GM12874 (cell line): ENCODE measurements at regions not wholly inside any gene's neighbourhood (a gene's known extent, or its start where the extent isn't known, plus 50 kb on each side); places are given as distances from the start of the nearest gene placed in this dataset.

Experiments
- TF ChIP-seq, protein P1 (sequence below): IDR thresholded peaks from 2 replicates; pipeline ENCODE4 v1.5.1; 2011; ENCODE audit warnings: low read depth, mild to moderate bottlenecking, control low read depth, low read length, moderate library complexity; ENCODE audit not compliant: insufficient read depth

DNA sequence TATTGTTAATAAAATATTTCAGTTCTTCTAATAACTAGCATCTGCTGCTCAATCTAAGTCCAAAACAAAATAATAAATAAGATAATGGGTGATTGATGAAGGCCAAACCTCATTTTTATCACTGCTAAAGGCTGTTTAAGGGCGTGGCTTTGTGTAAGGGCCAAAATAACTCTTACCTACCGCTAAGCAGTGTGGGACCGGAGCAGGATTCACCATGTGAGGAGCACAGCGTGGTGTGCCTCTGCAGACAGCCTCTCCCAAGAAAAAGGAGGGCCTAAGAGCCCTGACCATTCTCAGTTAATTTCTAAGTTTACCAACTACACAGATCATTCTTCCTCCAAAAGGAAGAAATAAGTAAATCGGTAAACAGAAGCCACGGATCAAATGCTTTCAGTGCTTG lies 353.7 kb downstream of the ARL6IP6 start:
- TF ChIP-seq, protein P1, sequence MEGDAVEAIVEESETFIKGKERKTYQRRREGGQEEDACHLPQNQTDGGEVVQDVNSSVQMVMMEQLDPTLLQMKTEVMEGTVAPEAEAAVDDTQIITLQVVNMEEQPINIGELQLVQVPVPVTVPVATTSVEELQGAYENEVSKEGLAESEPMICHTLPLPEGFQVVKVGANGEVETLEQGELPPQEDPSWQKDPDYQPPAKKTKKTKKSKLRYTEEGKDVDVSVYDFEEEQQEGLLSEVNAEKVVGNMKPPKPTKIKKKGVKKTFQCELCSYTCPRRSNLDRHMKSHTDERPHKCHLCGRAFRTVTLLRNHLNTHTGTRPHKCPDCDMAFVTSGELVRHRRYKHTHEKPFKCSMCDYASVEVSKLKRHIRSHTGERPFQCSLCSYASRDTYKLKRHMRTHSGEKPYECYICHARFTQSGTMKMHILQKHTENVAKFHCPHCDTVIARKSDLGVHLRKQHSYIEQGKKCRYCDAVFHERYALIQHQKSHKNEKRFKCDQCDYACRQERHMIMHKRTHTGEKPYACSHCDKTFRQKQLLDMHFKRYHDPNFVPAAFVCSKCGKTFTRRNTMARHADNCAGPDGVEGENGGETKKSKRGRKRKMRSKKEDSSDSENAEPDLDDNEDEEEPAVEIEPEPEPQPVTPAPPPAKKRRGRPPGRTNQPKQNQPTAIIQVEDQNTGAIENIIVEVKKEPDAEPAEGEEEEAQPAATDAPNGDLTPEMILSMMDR, result no peak

DNA sequence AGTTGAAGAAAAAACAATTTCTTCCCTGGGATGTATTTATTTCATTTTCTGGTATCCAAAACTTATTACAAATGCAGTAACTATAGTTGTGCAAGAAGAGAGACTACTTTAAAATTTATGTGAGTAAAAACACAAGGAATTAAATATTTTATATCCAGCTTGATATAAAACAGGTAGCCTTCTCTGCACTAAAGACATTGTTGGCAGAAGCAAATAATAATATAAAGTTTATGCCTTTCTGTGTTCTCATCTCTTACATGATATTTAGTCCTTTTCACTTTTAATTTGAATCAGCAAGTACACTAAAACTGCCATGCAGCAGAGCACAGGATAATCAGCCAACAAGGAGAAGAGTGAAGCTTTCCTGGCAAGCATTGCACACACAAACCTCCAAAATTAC lies 352.7 kb downstream of the ARL6IP6 start:
- TF ChIP-seq, protein P1, result no peak

DNA sequence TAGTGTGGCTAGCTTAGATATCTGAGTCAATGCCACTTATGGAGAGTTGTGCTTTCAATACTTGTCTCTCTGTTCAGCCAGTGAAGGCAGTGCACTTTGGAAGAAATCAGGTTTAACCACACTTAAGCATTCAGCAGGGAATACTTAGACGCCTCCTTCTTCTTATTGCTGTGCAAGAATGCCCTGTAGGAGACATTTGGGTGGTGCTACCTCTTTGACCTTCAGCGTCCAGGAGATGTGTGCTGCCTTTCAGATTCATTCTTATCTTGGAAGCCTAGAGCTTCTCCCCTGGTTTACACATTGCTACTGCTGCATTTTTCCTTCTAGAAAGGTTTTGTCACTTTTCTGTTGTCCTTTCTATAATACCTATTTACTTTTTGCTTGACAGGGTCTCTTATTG lies 350.5 kb downstream of the ARL6IP6 start:
- TF ChIP-seq, protein P1, result no peak

DNA sequence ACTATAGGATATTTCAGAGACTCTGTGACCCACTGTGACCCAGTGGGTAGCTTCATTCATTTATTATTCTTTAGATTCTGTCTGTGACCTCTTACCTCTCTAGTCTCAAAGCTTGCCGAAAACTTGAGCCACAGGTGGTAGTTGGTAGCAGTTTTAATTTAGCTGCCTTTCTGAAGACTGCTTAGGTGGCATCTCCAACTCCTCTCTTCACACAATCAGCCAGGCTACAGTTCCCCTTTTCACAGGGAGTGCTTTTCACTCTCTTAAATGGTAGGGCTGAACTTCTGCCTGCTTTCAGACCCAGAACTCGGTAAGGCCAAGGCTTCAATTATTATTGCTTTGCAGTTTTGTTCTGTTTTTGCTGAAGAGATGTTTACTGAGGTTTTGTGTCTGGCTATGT lies 349.6 kb downstream of the ARL6IP6 start:
- TF ChIP-seq, protein P1, result no peak

DNA sequence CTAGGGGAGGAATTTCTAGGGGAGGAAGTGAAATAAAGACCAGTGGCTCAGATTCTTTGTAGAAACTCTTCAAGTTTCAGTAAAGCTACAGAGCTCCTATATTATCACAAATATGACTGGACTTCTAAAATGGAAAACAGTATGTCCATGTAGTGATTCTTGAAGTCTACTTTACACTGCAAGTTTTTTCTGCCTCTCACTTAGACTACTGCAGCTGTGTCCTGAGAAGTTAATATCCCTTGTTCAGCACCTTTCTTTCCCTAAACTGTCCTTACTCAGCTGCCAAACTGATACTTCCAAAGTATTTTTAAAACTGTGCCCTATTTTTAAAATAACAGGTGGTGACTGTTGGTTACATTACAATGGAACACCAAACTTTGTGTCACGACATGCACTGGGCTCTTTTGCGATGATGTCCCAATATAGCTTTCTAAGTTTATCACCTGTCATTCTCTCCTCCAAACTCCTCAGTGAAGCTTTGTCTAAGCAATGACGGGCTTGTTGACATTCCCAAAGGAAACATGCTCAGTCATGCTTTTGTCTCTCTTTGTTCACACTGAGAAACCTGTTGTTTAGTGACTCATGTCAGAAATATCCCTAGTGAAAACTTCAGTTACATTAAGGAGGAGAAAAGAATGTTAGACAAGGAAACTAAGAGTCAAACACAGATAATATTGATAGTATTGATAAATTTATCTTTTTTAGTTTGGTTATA lies 341.1 kb downstream of the ARL6IP6 start:
- TF ChIP-seq, protein P1, result no peak

DNA sequence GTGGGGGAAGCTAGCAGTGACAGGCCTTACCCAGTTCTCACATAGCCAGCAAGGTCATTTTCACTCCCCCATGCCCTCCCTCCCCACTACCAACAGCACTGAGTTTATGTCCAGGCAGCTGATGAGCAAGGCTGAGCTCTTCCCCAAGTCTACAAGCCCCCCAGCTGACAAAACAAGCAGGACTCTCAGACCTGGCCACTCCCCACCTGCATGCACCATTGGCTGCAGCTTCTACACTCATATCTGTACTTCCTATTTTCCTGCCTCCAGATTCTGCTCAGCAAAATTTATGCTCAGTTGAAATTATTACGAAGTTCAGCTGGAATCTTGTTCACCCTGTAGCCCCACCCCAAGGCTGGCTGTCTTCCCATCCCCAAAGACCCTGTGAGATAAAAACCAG lies 339.3 kb downstream of the ARL6IP6 start:
- TF ChIP-seq, protein P1, result no peak

DNA sequence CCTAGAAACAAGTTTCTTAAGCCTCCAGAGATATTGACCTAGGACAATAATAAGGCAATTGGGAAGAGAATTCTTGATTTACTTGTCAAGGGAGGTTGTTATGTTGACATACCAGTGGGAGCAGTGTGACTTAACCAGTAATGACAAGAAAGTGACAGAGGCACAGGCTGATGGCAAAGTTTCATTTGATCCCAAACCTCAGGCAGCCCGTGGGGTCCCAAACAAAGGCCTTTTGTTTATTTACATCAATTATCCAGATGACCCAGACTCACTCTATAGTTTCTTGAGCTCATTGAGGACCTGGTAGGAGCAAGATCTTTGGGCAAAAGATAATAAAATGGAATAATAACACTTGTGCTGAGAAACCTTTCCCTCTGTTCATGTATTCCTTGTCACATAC lies 336.8 kb downstream of the ARL6IP6 start:
- TF ChIP-seq, protein P1, result no peak
